ENCODE measurements at regions not wholly inside any gene's neighbourhood (a gene's known extent, or its start where the extent isn't known, plus 50 kb on each side); places are given as distances from the start of the nearest gene placed in this dataset.

DNA sequence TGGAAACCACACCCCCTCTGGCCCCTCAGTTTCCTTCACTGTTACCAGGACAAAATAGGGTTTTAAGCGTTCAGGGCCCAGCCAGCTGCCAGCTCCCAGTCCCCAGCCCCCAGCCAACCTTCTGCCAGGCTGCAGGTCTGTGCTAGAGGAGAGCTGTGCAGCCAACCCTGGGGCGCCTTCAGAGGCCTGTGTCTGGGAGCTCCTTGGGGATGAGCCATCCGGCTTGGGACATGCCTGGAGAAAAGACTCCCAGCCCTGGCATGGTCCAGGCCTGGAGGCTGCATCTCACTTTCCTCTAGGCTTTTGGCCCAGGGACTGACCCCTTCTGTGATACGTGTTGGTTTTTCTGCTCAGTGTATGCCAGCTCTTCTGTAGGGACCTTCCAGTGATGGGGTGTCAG lies 487.6 kb upstream of the MGMT start:
- H3K4me3 ChIP-seq (ENCODE audit: low read length): no peak overlapping the region
- POLR2A ChIA-PET: no interaction called here
- no peaks in the 10 kb centered on the region for H3K27me3 ChIP-seq (ENCODE audit: control insufficient read depth in 2 of 2, insufficient read depth in 2 of 2, low read length in 2 of 2)
- H3K4me3 Mint-ChIP-seq: no peak overlapping the region
- no peaks in the 10 kb centered on the region for H3K36me3 Mint-ChIP-seq
- H3K4me1 ChIP-seq (ENCODE audit: control insufficient read depth in 2 of 2, insufficient read depth in 2 of 2, low read length in 2 of 2): no peaks in the 10 kb centered on the region
- H3K36me3 ChIP-seq (ENCODE audit: control insufficient read depth in 2 of 3, insufficient read depth in 3 of 3, low read length in 3 of 3): no peaks in the 10 kb centered on the region
- H3K27ac ChIP-seq (ENCODE audit: low read depth, low read length): no peak overlapping the region
- CTCF ChIA-PET: no interaction called here
- no peaks in the 10 kb centered on the region for H3K9me3 ChIP-seq (ENCODE audit: control insufficient read depth in 2 of 3, low read length in 3 of 3)
- intact Hi-C loops (cut with micrococcal nuclease): no loop called here
- ATAC-seq (no peak), DNase-seq (no peak)
- peaks cover 0 to 2% (median 0%) of the 10 kb centered on the region in 7 donors for H3K4me1 Mint-ChIP-seq
- peaks cover 0 to 5% (median 0%) of the 10 kb centered on the region in 5 donors for H3K27me3 Mint-ChIP-seq
- H3K27ac Mint-ChIP-seq: no peak overlapping the region
- H3K9me3 Mint-ChIP-seq: no peaks in the 10 kb centered on the region

DNA sequence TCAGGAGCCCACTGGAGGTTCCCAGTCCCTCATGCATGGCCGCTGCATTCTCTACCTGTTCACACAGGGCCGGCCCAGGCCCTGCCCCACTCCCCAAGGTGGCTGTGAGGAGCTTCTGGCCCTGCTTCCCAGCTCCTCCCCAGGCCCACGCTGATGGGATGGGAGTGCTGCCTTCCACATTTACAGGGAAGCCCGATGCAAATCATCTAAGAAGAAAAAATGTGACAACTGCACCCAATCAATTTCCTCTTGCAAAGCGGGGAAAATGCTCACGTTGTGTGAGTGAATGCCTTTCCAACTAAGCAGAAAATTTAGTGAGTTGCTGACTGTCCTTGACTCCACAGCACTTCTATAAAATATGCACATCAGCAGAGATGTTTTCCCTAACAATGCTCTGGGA lies 485.8 kb upstream of the MGMT start:
- Histone ChIP-seq H3K9me3 (ENCODE audit: control insufficient read depth in 2 of 3, low read length in 3 of 3) (no peaks in the 10 kb centered on the region), H3K27ac (ENCODE audit: low read depth, low read length) (no peak overlapping the region), H3K4me1 (ENCODE audit: control insufficient read depth in 2 of 2, insufficient read depth in 2 of 2, low read length in 2 of 2) (no peaks in the 10 kb centered on the region), H3K27me3 (ENCODE audit: control insufficient read depth in 2 of 2, insufficient read depth in 2 of 2, low read length in 2 of 2) (no peaks in the 10 kb centered on the region), H3K4me3 (ENCODE audit: low read length) (no peak overlapping the region), H3K36me3 (ENCODE audit: control insufficient read depth in 2 of 3, insufficient read depth in 3 of 3, low read length in 3 of 3) (no peaks in the 10 kb centered on the region)
- no peaks in the 10 kb centered on the region for H3K36me3 Mint-ChIP-seq
- peaks cover 0 to 2% (median 0%) of the 10 kb centered on the region in 7 donors for H3K4me1 Mint-ChIP-seq
- H3K27me3 Mint-ChIP-seq: peaks cover 0 to 5% (median 0%) of the 10 kb centered on the region in 5 donors
- H3K9me3 Mint-ChIP-seq: no peaks in the 10 kb centered on the region
- DNase-seq: no peak
- intact Hi-C loops (cut with micrococcal nuclease): no loop called here
- ChIA-PET CTCF (no interaction called here), POLR2A (no interaction called here)
- H3K4me3 Mint-ChIP-seq: no peak overlapping the region
- no peak for ATAC-seq
- no peak overlapping the region for H3K27ac Mint-ChIP-seq

DNA sequence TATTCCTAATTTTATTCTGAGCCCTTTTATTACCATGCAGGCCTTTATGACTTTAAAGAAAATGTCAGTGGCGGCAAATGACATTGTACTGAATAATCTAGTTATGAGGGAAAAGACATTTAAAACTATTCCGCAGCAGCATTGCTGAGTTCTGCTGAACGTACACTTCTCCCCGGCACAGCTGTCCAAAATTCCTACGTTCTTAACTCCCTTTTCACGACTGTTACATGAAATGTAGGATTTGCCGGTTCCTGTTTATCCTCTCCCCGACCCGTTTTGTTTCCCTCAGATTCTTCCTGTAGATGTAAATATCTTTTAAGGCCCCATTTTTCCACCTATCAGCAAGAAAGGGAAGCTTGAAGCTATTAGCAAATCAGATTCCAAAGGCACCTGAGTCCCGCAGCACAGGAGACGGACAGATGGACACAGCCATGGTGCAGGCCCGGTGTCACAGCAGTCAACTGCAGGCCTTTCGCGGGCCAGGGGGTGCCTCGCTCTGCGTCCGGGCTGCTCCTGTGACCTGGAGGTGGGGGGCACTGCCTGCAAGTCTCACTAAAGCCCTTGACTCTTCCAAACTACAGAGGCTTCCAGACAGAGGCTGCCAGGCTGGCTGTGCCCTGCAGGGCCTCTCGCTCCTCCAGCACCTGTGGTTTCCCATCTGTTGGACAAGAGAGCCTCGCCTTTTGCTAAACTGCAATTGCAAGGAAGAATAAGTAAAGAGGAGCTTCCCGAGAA lies 485.0 kb upstream of the MGMT start:
- no peaks in the 10 kb centered on the region for H3K9me3 ChIP-seq (ENCODE audit: control insufficient read depth in 2 of 3, low read length in 3 of 3)
- no peak overlapping the region for H3K4me3 ChIP-seq (ENCODE audit: low read length)
- H3K4me1 Mint-ChIP-seq: peaks cover 0 to 2% (median 0%) of the 10 kb centered on the region in 7 donors
- H3K27ac ChIP-seq (ENCODE audit: low read depth, low read length): no peak overlapping the region
- H3K4me3 Mint-ChIP-seq: no peak overlapping the region
- H3K4me1 ChIP-seq (ENCODE audit: control insufficient read depth in 2 of 2, insufficient read depth in 2 of 2, low read length in 2 of 2): no peaks in the 10 kb centered on the region
- H3K27ac Mint-ChIP-seq: no peak overlapping the region
- no peaks in the 10 kb centered on the region for H3K27me3 ChIP-seq (ENCODE audit: control insufficient read depth in 2 of 2, insufficient read depth in 2 of 2, low read length in 2 of 2)
- CTCF ChIA-PET: no interaction called here
- intact Hi-C loops (cut with micrococcal nuclease): no loop called here
- no peaks in the 10 kb centered on the region for H3K9me3 Mint-ChIP-seq
- H3K36me3 ChIP-seq (ENCODE audit: control insufficient read depth in 2 of 3, insufficient read depth in 3 of 3, low read length in 3 of 3): no peaks in the 10 kb centered on the region
- H3K36me3 Mint-ChIP-seq: no peaks in the 10 kb centered on the region
- peaks cover 0 to 6% (median 5%) of the 10 kb centered on the region in 5 donors for H3K27me3 Mint-ChIP-seq
- ATAC-seq (no peak), DNase-seq (no peak)
- POLR2A ChIA-PET: no interaction called here

DNA sequence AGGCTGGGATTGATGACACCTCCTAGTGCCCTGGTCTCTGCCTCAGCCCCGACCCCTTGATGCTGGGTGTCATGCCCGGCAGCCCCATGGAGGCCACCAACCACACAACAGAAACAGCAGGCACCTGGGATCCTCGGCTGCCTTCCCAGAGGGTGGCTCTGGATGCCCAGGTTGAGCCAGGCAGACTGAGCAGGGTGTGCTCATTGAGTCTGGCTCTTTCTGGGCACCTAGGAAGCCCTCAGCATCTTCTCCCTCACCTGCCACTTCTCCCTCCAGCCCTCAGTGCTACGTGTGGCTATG lies 484.5 kb upstream of the MGMT start:
- ATAC-seq (no peak), DNase-seq (no peak)
- Mint-ChIP-seq H3K27me3 (peaks cover 0 to 9% (median 5%) of the 10 kb centered on the region in 5 donors), H3K4me3 (no peak overlapping the region), H3K4me1 (no peaks in the 10 kb centered on the region), H3K9me3 (peaks cover 0 to 5% (median 0%) of the 10 kb centered on the region in 11 donors), H3K27ac (no peak overlapping the region), H3K36me3 (peaks cover 0 to 5% (median 0%) of the 10 kb centered on the region in 5 donors)
- H3K9me3 ChIP-seq (ENCODE audit: control insufficient read depth in 2 of 3, low read length in 3 of 3): no peaks in the 10 kb centered on the region
- no peaks in the 10 kb centered on the region for H3K27me3 ChIP-seq (ENCODE audit: control insufficient read depth in 2 of 2, insufficient read depth in 2 of 2, low read length in 2 of 2)
- intact Hi-C loops (cut with micrococcal nuclease): no loop called here
- ChIA-PET CTCF (no interaction called here), POLR2A (no interaction called here)
- no peak overlapping the region for H3K4me3 ChIP-seq (ENCODE audit: low read length)
- H3K4me1 ChIP-seq (ENCODE audit: control insufficient read depth in 2 of 2, insufficient read depth in 2 of 2, low read length in 2 of 2): no peaks in the 10 kb centered on the region
- no peaks in the 10 kb centered on the region for H3K36me3 ChIP-seq (ENCODE audit: control insufficient read depth in 2 of 3, insufficient read depth in 3 of 3, low read length in 3 of 3)
- no peak overlapping the region for H3K27ac ChIP-seq (ENCODE audit: low read depth, low read length)

DNA sequence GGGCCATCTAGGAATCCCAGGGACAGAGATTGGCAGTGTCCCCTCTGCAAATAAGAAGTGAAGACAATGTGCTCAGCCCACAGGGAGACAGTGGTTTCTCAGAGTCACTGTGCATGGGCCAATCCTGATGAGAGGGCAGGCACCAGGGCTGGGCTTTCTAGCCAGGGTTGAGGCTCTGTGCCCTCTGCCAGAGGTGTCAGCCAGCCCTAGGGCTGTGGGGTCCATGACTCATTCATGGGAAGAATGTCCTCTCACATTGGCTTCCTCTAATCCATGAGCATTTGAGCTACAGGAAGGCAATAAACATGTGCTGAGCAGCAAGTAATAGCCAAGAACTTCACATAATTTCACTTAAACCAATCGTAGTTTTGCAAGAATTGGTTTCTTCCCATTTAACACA lies 482.0 kb upstream of the MGMT start:
- POLR2A ChIA-PET: no interaction called here

DNA sequence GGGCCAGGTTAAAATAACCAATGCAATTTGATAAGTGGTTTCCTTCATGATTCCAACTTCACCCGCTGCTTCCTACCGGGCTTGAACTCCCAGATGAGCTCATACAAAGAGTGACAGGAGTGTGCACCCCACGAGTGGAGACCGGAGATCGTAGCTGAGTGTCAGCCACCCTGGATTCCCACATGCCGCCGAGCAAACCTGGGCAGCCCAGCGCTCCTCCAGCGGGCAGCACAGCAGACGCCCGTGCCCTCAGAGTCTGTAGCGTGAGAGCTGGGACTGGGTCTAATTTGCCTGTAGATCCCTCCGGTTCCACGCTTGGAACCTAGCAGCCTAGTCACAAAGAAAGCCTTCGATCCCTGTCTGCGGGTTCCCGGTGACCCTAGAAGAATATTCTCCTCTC lies 476.1 kb upstream of the MGMT start:
- Mint-ChIP-seq H3K4me3 (no peak overlapping the region), H3K4me1 (no peaks in the 10 kb centered on the region)
- POLR2A ChIA-PET: no interaction called here

More for the DNA sequence above, 482.0 kb upstream of the MGMT start:
- DNase-seq (no peak), ATAC-seq (no peak)
- H3K36me3 ChIP-seq (ENCODE audit: control insufficient read depth in 2 of 3, insufficient read depth in 3 of 3, low read length in 3 of 3): no peaks in the 10 kb centered on the region
- H3K4me1 ChIP-seq (ENCODE audit: control insufficient read depth in 2 of 2, insufficient read depth in 2 of 2, low read length in 2 of 2): no peaks in the 10 kb centered on the region
- intact Hi-C loops (cut with micrococcal nuclease): no loop called here
- Mint-ChIP-seq H3K36me3 (peaks cover 0 to 5% (median 0%) of the 10 kb centered on the region in 5 donors), H3K4me3 (no peak overlapping the region), H3K4me1 (no peaks in the 10 kb centered on the region), H3K27me3 (peaks cover 0 to 9% (median 5%) of the 10 kb centered on the region in 5 donors), H3K9me3 (peaks cover 0 to 7% (median 0%) of the 10 kb centered on the region in 11 donors), H3K27ac (no peak overlapping the region)
- H3K27ac ChIP-seq (ENCODE audit: low read depth, low read length): no peak overlapping the region
- CTCF ChIA-PET: no interaction called here
- H3K27me3 ChIP-seq (ENCODE audit: control insufficient read depth in 2 of 2, insufficient read depth in 2 of 2, low read length in 2 of 2): no peaks in the 10 kb centered on the region
- no peak overlapping the region for H3K4me3 ChIP-seq (ENCODE audit: low read length)
- no peaks in the 10 kb centered on the region for H3K9me3 ChIP-seq (ENCODE audit: control insufficient read depth in 2 of 3, low read length in 3 of 3)

DNA sequence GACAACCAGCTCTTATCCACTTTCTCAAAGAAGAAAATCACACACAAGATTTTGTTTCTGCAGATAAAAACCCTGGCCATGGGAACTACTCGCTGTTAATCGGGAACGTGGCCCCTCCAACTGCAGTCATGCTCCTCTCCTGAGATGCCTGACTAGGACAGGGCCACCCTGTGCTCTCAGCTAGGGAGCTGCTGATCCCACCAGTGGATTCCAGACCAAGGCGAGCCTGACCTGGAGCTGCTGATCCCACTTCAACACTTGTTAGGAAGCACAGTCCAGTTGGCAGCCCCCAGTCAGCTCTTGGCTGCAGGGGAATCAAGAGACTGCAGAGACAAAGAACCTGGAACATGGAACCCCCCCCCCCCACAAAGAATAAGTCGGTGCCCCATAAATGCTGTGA lies 474.3 kb upstream of the MGMT start:
- Histone ChIP-seq H3K4me3 (ENCODE audit: low read length) (no peak overlapping the region), H3K27ac (ENCODE audit: low read depth, low read length) (no peak overlapping the region), H3K36me3 (ENCODE audit: control insufficient read depth in 2 of 3, insufficient read depth in 3 of 3, low read length in 3 of 3) (no peaks in the 10 kb centered on the region), H3K4me1 (ENCODE audit: control insufficient read depth in 2 of 2, insufficient read depth in 2 of 2, low read length in 2 of 2) (no peaks in the 10 kb centered on the region), H3K9me3 (ENCODE audit: control insufficient read depth in 2 of 3, low read length in 3 of 3) (no peaks in the 10 kb centered on the region), H3K27me3 (ENCODE audit: control insufficient read depth in 2 of 2, insufficient read depth in 2 of 2, low read length in 2 of 2) (no peaks in the 10 kb centered on the region)
- POLR2A ChIA-PET: no interaction called here
- Mint-ChIP-seq H3K4me3 (no peak overlapping the region), H3K4me1 (no peaks in the 10 kb centered on the region), H3K36me3 (no peaks in the 10 kb centered on the region), H3K27me3 (no peaks in the 10 kb centered on the region), H3K9me3 (peaks cover 0 to 2% (median 0%) of the 10 kb centered on the region in 11 donors), H3K27ac (no peak overlapping the region)
- intact Hi-C loops (cut with micrococcal nuclease): no loop called here
- CTCF ChIA-PET: no interaction called here
- DNase-seq (no peak), ATAC-seq (no peak)

More for the DNA sequence above, 476.1 kb upstream of the MGMT start:
- intact Hi-C loops (cut with micrococcal nuclease): no loop called here
- H3K9me3 Mint-ChIP-seq: peaks cover 0 to 7% (median 0%) of the 10 kb centered on the region in 11 donors
- DNase-seq (no peak), ATAC-seq (no peak)
- Histone ChIP-seq H3K36me3 (ENCODE audit: control insufficient read depth in 2 of 3, insufficient read depth in 3 of 3, low read length in 3 of 3) (no peaks in the 10 kb centered on the region), H3K27ac (ENCODE audit: low read depth, low read length) (no peak overlapping the region), H3K4me1 (ENCODE audit: control insufficient read depth in 2 of 2, insufficient read depth in 2 of 2, low read length in 2 of 2) (no peaks in the 10 kb centered on the region), H3K9me3 (ENCODE audit: control insufficient read depth in 2 of 3, low read length in 3 of 3) (no peaks in the 10 kb centered on the region), H3K4me3 (ENCODE audit: low read length) (no peak overlapping the region), H3K27me3 (ENCODE audit: control insufficient read depth in 2 of 2, insufficient read depth in 2 of 2, low read length in 2 of 2) (no peaks in the 10 kb centered on the region)
- peaks cover 0 to 9% (median 0%) of the 10 kb centered on the region in 5 donors for H3K27me3 Mint-ChIP-seq
- CTCF ChIA-PET: no interaction called here
- no peak overlapping the region for H3K27ac Mint-ChIP-seq
- H3K36me3 Mint-ChIP-seq: peaks cover 0 to 5% (median 0%) of the 10 kb centered on the region in 5 donors
